T47D (cell line): ENCODE measurements at regions not wholly inside any gene's neighbourhood (a gene's known extent, or its start where the extent isn't known, plus 50 kb on each side); places are given as distances from the start of the nearest gene placed in this dataset.

Experiments
- DNase-seq, 2 experiments: peaks; one replicate each; pipeline versions ENCODE4 v3.0.0 to v3.0.0-alpha.2; 2011 to 2012; ENCODE audit warnings: low read depth in 1 of 2, low spot score in 1 of 2
- JUND ChIP-seq: IDR thresholded peaks from 2 replicates; pipeline ENCODE4 v1.6.1; 2012; ENCODE audit warnings: low read depth
- in situ Hi-C: cut with HindIII; loops from 2 replicates; pipeline ENCODE4 v1.10.0; 2016; ENCODE audit warnings: low sequenced_read_pairs, low pct_unique_long_range_greater_than_20kb

DNA sequence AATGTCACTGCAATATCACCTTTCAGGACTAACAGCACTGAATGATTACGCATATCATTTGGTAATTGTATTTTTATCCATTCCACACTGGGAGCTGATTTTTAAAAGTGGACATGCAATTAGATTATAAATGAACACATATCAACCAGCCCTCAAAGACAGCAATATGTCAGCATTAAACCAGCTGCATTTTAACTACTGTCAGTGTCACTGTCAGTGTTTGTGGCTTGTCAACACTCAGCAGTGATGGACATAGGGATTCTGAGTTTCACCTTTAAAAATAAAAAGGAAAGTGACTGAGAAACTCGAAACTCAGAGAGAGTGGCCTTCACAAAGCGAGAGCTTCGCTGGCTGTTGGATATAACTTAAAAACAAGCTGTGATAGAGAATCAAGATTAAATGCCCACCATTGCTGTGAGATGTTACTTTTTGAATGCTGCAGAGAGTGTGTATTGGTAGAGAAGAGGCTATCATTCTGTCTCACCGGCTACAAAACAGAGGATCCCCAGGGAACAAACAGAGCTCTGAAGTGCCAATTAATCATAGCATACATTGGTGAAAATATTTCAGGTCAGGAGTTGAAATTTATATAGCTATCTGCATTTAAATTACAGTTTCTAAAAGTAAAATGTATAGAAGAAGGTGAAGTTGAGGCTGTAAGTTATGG, 635.8 kb downstream of the SQOR start:
- no peak for DNase-seq
- TF ChIP-seq JUND, result no peak
- in situ Hi-C loops, result no loop called here

- in situ Hi-C loops, result no loop called here
Observed at GRCh38 chr15:46275701-46276100, 640.9 kb downstream of the SQOR start.

GRCh38 chr15:46277451-46277850, 642.6 kb downstream of the SQOR start:
- no peak for DNase-seq
- in situ Hi-C loops, result no loop called here
- no peak for TF ChIP-seq JUND

More at GRCh38 chr15:46275701-46276100, 640.9 kb downstream of the SQOR start:
- DNase-seq, result no peak
- no peak for TF ChIP-seq JUND

DNA sequence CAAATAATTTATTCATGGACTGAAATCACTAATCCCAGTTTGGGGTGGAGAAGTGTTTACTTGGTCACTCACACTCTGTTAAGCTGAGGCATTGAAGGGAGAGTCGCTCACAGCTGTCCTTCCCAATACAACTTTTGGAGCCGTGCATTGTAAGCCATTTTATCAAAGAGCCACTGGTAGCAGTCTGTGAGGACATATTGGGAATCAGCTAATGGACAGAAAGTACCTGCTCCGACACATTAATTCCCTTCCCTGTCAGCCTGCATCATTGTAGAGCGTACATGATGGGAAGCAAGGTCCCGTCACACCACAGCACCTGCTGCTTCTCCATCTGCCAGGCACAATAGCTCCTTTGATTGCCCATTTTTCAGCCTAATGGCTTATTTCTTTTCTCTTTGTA, 643.2 kb downstream of the SQOR start:
- in situ Hi-C loops, result no loop called here
- TF ChIP-seq JUND, result no peak
- DNase-seq, result no peak

DNA sequence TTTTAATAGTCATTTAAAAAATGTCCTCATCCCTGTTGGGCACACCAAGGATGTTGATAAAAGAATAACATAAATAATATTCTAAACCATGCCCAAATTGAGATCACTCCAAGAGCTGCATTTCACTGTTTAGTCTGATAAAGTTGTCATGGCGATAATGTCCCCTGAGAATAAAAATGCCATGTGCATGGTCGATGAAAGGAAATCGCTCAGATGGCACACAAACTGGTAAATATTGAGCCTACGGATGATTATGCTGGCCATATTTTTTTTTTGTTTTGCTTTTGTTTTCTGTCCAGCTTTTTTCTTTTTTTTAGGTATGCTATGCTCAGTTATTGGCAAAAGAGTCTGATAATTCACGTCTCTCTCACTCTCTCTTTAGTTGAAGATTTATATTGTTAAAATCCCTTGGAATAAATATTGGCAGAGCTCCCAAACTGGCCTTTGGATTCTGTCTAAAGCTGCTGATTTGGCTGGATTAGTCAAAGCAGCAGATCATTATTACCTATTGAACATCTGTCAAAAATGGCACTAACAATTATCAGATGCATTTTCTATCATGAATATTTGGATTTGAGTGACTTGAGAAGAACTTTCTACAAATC, 643.8 kb downstream of the SQOR start:
- DNase-seq, result no peak
- TF ChIP-seq JUND, result no peak
- in situ Hi-C loops, result no loop called here

DNA sequence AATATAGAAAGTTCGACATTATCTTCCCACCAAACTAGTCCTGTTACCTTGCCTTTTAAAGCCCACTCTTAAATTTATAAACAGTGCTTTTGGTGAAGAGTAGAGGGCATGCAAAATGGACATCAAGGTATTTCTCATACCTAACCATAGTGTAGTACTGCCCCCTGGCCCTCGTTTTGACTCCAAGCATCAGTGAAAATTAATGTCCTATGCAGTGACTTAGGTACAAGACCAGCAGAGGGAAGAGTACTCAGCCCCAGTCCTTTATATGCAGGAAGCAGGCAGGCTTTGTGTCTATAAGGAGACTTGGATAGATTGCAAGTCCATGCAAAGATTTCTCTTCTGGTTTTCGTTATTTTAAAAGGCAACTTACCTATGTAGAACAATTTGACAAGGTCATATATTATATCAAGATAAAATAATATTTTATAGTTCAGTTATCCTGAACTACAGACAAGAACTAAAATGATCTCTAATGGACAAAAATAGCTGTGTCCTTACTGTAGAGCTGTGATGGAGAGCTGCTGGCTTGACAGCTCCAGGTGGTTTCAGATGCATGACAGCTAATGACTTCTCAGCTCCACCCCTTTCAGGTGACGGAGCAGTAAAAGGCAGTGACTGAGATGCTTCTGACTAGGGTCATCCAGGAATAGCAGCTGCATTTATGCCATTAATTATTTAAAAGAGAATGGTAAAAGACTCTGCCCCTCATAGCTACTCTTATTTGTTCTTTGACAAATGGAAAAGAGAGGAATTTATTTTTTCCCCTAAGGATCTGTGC, 646.1 kb downstream of the SQOR start:
- peak in 1 of 2 experiments; percentile 68 for DNase-seq
- no peak for TF ChIP-seq JUND
- in situ Hi-C loops, result no loop called here

DNA sequence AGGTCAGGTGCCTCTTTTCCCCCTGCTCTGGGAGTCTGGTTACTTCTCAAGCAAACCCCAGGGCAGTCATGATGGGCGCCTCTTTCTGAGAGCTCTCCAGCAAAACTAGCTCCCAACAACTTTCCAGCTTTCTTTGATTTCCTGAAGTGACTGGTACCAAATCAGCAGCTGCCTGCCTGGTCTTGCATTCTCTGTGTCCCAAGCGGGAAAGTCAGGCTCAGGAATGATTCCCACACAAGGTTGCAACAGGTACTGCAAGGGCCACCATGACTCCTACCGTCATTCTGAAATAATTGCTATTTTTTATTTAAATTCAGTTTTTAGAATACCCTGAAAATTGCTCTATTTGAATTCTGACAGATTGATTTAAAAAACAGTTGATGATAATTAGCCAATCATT, 658.7 kb downstream of the SQOR start:
- DNase-seq, result peak in 1 of 2 experiments; percentile 11
- TF ChIP-seq JUND, result no peak
- in situ Hi-C loops, result no loop called here

GRCh38 chr15:46296002-46296401, 661.2 kb downstream of the SQOR start:
- no peak for DNase-seq
- TF ChIP-seq JUND, result no peak
- in situ Hi-C loops, result no loop called here

DNA sequence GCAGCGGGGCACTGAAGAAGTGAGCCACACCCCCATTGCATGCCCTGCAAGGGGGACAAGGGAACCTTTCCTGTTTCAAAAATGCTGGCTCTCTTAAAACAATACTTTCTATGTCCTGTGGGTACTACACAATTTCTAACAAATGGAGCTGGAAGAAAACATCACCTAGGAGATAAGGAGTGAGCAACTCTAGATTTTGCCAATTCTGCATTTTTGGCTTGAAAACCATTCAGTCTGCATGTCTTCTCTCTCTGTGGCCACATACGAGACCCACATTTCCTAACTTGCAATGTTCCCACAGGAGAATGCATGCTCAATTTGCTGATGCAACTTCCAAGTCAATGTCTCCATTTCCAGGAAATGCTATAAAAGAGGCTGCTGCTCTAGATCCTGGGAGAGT, 662.0 kb downstream of the SQOR start:
- no peak for TF ChIP-seq JUND
- no peak for DNase-seq
- in situ Hi-C loops, result no loop called here

GRCh38 chr15:46297766-46298165, 662.9 kb downstream of the SQOR start:
- TF ChIP-seq JUND, result no peak
- in situ Hi-C loops, result no loop called here
- DNase-seq, result no peak

- in situ Hi-C loops, result no loop called here
- no peak for DNase-seq
- TF ChIP-seq JUND, result no peak
Observed at GRCh38 chr15:46300716-46301115, 665.9 kb downstream of the SQOR start.

GRCh38 chr15:46301291-46301690, 666.5 kb downstream of the SQOR start:
- peak in 1 of 2 experiments; percentile 9 for DNase-seq
- in situ Hi-C loops, result no loop called here
- no peak for TF ChIP-seq JUND

DNA sequence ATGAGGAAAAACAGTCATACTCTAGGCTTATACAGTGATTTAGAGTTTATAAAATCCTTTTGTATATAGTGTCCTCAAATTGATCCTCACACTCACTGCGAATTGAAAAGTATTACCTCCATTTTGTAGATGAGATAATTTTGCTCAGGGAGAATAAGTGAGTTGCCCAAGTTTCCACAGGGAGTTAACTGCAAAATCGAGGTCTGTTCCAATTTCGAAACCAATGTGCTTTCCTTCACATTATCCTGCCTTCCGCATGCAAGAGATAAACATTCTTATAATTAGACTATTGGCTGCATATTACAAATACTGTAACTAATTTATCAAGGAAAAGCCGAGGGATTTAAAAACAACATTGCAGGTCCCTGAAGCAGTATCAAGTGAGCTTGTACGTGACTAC, 667.0 kb downstream of the SQOR start:
- in situ Hi-C loops, result no loop called here
- TF ChIP-seq JUND, result no peak
- no peak for DNase-seq

- in situ Hi-C loops, result no loop called here
- peak in 1 of 2 experiments; percentile 71 for DNase-seq
- no peak for TF ChIP-seq JUND
Observed at GRCh38 chr15:46304321-46304720, 669.5 kb downstream of the SQOR start.
